ENCODE measurements at regions not wholly inside any gene's neighbourhood (a gene's known extent, or its start where the extent isn't known, plus 50 kb on each side); places are given as distances from the start of the nearest gene placed in this dataset.

DNA sequence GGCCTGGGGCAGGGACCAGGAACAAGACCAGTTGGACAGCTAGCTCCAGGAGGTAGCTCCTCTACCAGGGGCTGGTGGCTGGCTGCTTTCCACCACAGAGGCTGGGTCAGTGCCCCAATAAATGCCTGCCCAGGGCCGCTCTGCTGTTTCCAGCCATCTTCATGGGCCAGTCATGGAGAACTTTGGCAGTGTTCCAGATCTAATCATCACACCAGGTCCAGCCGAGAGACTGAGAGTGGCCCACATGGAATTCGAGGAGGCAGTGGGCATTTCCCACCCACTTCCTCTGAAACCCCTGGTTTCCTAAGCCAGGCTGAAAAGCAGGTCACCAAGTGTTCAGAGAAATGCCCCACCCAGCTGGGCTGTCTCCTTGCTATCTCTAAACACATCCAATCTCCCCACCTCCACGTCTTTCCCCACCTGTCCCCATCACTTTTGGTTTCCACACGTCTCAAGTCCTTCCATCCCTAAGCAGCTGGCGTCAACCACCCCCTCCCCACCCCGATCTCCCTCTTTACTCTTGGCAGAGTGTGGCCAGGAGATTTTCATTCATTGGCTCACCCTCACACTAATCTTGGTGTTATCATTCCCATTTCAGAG, 190.0 kb upstream of the LINGO1 start:
- Histone ChIP-seq H3K9me3 (no peaks in the 10 kb centered on the region), H3K36me3 (no peaks in the 10 kb centered on the region), H3K4me3 (ENCODE audit: low read depth in 1 of 2, low read length in 1 of 2) (no peak overlapping the region), H3K4me1 (ENCODE audit: control insufficient read depth in 1 of 2, insufficient read depth in 1 of 2, low read depth in 1 of 2, low read length in 1 of 2) (no peaks in the 10 kb centered on the region), H3K27me3 (peaks cover 66% of the 10 kb centered on the region), H3K27ac (no peak overlapping the region)
- TF ChIP-seq, protein P1, sequence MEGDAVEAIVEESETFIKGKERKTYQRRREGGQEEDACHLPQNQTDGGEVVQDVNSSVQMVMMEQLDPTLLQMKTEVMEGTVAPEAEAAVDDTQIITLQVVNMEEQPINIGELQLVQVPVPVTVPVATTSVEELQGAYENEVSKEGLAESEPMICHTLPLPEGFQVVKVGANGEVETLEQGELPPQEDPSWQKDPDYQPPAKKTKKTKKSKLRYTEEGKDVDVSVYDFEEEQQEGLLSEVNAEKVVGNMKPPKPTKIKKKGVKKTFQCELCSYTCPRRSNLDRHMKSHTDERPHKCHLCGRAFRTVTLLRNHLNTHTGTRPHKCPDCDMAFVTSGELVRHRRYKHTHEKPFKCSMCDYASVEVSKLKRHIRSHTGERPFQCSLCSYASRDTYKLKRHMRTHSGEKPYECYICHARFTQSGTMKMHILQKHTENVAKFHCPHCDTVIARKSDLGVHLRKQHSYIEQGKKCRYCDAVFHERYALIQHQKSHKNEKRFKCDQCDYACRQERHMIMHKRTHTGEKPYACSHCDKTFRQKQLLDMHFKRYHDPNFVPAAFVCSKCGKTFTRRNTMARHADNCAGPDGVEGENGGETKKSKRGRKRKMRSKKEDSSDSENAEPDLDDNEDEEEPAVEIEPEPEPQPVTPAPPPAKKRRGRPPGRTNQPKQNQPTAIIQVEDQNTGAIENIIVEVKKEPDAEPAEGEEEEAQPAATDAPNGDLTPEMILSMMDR (IDR thresholded peaks at IDR 0.05): no peak

DNA sequence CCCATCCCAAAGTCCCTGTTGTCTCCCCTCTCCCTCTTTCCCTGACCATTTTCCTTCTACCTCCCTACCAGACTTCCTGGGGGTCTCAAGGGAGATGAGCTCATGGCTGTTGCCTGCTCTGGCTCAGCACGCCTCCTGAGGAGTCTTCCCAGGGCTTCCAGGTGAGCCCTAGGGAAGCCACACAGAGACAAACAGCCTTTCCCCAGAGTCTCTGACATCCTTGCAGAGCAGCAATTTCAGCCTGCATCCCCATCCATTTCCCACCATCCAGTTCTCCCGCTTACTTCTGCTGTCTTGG, 189.2 kb upstream of the LINGO1 start:
- Histone ChIP-seq H3K36me3 (no peaks in the 10 kb centered on the region), H3K27me3 (peaks cover 75% of the 10 kb centered on the region), H3K4me1 (ENCODE audit: control insufficient read depth in 1 of 2, insufficient read depth in 1 of 2, low read depth in 1 of 2, low read length in 1 of 2) (no peaks in the 10 kb centered on the region), H3K27ac (no peak overlapping the region), H3K4me3 (ENCODE audit: low read depth in 1 of 2, low read length in 1 of 2) (no peak overlapping the region), H3K9me3 (no peaks in the 10 kb centered on the region)
- TF ChIP-seq, protein P1 (IDR thresholded peaks at IDR 0.05): no peak

DNA sequence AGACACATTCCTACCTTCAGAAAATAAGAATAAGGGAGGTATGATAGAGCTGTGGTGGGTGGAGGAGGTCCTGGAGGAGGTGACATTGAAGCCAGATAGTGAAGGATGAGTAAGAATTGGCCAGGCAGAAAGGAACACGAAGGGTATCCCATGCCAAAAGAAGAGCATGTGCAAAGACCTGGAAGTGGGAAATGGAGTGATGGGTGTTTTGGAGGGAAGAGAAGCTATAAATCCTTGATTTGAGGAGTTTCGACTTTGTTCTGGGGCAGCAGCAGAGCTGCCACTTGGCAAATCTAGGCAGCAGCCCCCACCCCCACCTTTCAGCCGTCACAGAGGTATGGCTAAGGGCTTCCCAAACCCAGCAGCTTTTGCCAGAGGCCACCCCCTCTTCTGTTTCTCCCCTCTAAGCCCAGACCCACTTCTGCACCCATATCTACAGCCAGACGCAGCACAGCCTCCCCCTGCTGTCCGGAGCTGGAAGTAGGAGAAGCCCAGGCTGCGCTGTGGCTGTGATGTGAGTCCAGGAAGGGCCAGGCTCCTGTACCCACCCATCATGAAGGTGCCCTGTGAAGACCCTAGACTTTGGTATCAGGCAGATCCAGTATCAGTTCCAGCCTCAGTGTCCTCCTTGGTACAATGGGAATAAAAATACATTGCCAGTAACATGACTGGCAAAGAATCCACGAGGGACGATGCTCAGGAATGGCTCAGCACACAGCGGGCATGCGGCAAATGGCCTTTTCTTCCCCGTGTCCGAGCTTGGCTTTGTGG, 188.7 kb upstream of the LINGO1 start:
- no peaks in the 10 kb centered on the region for H3K9me3 ChIP-seq
- TF ChIP-seq, protein P1 (IDR thresholded peaks at IDR 0.05): no peak
- H3K36me3 ChIP-seq: no peaks in the 10 kb centered on the region
- no peak overlapping the region for H3K27ac ChIP-seq
- H3K4me1 ChIP-seq (ENCODE audit: control insufficient read depth in 1 of 2, insufficient read depth in 1 of 2, low read depth in 1 of 2, low read length in 1 of 2): no peaks in the 10 kb centered on the region
- H3K27me3 ChIP-seq: peaks cover 80% of the 10 kb centered on the region
- no peak overlapping the region for H3K4me3 ChIP-seq (ENCODE audit: low read depth in 1 of 2, low read length in 1 of 2)

DNA sequence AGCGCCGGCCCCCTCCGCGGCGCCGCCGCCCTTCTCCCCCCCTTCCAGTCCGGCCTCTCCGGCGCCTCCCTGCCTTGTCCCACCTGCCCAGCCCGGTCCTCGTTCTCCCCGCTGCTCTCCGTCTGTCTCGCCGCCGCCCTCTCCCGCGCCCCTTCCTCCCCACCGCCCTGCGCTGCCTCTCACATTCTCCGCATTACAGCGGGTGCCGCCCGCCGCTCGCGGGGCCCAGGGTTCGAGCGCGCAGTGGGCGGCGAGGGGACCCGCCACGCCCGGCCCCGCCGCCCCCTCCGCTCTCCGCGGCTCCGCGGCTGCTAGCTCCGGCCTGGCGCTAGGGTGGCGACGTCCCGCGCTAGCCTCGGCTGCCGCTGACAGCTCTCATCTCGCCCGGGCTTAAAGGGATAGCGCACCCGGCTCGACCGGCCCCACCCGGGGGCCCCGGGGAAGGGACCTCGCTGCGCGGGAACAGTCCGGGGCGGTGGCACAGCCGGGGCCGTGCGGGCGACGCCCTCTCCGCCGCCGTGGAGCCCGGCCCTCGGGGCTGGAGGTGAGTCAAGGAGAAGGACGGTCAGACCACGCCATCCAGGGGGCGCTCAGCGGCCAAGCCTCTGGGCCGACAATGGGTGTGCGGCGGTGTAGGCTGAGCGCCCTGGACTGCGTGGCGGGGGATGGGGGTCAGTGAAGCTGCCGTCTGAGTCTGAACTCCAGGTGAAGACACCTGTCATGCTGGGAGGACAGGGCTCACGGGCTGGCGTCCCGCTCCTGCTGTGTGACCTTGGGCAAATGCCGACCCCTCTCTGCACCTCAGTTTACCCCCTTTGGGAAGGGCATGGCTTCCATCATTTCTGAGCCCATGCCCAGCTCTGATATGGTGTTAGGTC, 187.4 kb upstream of the LINGO1 start:
- H3K36me3 ChIP-seq: no peaks in the 10 kb centered on the region
- no peak overlapping the region for H3K27ac ChIP-seq
- no peak overlapping the region for H3K4me3 ChIP-seq (ENCODE audit: low read depth in 1 of 2, low read length in 1 of 2)
- H3K4me1 ChIP-seq (ENCODE audit: control insufficient read depth in 1 of 2, insufficient read depth in 1 of 2, low read depth in 1 of 2, low read length in 1 of 2): no peaks in the 10 kb centered on the region
- TF ChIP-seq, protein P1 (IDR thresholded peaks at IDR 0.05): no peak
- no peaks in the 10 kb centered on the region for H3K9me3 ChIP-seq
- peaks cover 88% of the 10 kb centered on the region for H3K27me3 ChIP-seq

DNA sequence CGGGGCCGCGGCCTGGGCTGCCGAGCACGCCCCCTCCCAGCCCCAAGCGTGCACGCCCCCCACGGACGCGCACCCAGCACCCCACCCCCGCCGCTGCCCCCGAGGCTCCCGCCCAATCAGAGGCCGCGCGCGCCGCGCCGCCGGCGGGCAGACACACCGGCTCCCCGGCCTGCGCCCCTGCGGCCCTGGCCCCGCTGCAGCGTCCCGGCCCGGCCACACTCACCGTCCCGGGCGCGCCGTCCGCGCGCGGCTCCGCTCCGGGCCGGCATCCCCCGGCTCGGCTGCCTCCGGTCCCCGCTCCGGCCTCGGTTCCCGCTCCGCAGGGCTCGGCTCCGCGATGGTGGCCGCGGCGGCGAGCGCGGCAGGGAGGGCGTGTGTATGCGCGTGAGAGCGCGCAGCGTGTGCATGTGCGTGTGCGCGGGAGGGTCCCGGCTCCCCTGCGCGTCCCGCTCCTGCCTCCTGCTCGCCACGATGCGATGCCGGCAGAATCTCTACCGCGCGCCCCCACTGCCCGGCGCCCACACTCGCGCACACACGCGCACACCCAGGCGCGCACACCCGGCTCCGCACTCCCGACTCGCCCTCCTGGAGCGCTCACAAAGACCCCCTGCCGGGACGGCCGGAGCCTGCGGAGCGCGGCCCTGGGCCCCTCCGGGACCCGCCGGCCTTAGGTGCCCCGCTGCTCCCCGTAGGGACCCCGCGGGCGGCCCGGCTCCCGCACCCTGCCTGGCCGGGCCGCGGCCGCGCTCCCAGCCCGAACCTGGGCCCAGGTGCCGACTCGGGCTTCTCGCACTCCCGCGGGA, 186.5 kb upstream of the LINGO1 start:
- Histone ChIP-seq H3K27me3 (peaks cover 87% of the 10 kb centered on the region), H3K27ac (no peak overlapping the region), H3K9me3 (no peaks in the 10 kb centered on the region), H3K36me3 (no peaks in the 10 kb centered on the region), H3K4me1 (ENCODE audit: control insufficient read depth in 1 of 2, insufficient read depth in 1 of 2, low read depth in 1 of 2, low read length in 1 of 2) (no peaks in the 10 kb centered on the region), H3K4me3 (ENCODE audit: low read depth in 1 of 2, low read length in 1 of 2) (no peak overlapping the region)
- TF ChIP-seq, protein P1 (IDR thresholded peaks at IDR 0.05): no peak

All from neutrophil (primary cell).